ENCODE measurements at regions not wholly inside any gene's neighbourhood (a gene's known extent, or its start where the extent isn't known, plus 50 kb on each side); places are given as distances from the start of the nearest gene placed in this dataset.

GRCh38 chr9:109860521-109860920 is 80.5 kb downstream of the PALM2AKAP2 start:
- Histone ChIP-seq H3K4me1 (ENCODE audit: control insufficient read depth, insufficient read depth, low read length) (no peaks in the 10 kb centered on the region), H3K36me3 (ENCODE audit: control insufficient read depth in 2 of 2, insufficient read depth in 2 of 2, low read length in 2 of 2) (no peaks in the 10 kb centered on the region), H3K9ac (ENCODE audit: low read length in 2 of 2) (no peak overlapping the region), H3K27ac (ENCODE audit: low read length) (no peak overlapping the region), H3K9me3 (ENCODE audit: control insufficient read depth in 2 of 2, low read length in 2 of 2) (no peaks in the 10 kb centered on the region), H3K27me3 (ENCODE audit: control insufficient read depth in 1 of 2, insufficient read depth in 2 of 2, low read length in 2 of 2) (no peaks in the 10 kb centered on the region), H3K4me3 (ENCODE audit: low read length in 2 of 2) (no peak overlapping the region)

DNA sequence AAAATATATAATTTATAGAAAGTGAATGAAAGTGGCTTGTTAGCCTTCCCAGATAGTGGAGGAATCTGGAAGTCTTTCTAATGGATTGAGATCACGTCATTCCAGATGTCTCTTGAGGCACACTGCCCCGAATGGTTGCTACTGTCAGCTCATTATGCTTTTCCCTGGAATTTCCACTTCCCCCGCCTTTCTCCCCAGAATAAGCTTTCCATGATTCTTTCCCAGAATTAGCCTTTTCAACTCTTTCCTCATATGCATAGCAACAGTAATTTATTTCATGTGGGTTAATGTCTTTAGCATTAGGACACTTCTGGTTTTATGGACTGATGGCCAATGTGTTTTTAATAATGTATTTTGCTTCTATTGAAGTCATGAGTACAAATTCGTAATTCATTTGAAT is 81.5 kb downstream of the PALM2AKAP2 start:
- Histone ChIP-seq H3K4me3 (ENCODE audit: low read length in 2 of 2) (no peak overlapping the region), H3K27ac (ENCODE audit: low read length) (no peak overlapping the region), H3K4me1 (ENCODE audit: control insufficient read depth, insufficient read depth, low read length) (no peaks in the 10 kb centered on the region), H3K27me3 (ENCODE audit: control insufficient read depth in 1 of 2, insufficient read depth in 2 of 2, low read length in 2 of 2) (peaks cover 0 to 2% of the 10 kb centered on the region in 2 donors), H3K9ac (ENCODE audit: low read length in 2 of 2) (no peak overlapping the region), H3K36me3 (ENCODE audit: control insufficient read depth in 2 of 2, insufficient read depth in 2 of 2, low read length in 2 of 2) (no peaks in the 10 kb centered on the region), H3K9me3 (ENCODE audit: control insufficient read depth in 2 of 2, low read length in 2 of 2) (no peaks in the 10 kb centered on the region)

DNA sequence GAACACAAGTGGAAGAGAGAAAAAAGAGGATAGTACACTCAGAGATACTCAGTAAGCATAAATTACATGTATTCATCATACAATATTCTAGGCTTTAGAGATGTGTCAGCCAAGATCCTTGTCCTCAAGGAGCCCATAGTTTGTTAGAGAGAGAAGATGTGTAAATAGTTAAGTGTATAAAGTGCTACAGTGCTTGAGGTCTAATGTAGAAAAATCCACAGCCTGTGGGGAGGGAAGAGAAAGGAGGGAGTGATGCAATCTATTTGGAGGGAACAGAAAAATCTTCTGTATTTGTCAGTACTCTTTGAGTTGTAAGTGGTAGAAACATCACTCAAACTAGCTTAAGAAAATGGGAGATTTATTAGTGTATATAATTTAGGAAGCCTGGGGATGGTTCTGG is 81.9 kb downstream of the PALM2AKAP2 start:
- Histone ChIP-seq H3K27me3 (ENCODE audit: control insufficient read depth in 1 of 2, insufficient read depth in 2 of 2, low read length in 2 of 2) (peaks cover 0 to 2% of the 10 kb centered on the region in 2 donors), H3K9ac (ENCODE audit: low read length in 2 of 2) (no peak overlapping the region), H3K9me3 (ENCODE audit: control insufficient read depth in 2 of 2, low read length in 2 of 2) (no peaks in the 10 kb centered on the region), H3K4me3 (ENCODE audit: low read length in 2 of 2) (no peak overlapping the region), H3K27ac (ENCODE audit: low read length) (no peak overlapping the region), H3K36me3 (ENCODE audit: control insufficient read depth in 2 of 2, insufficient read depth in 2 of 2, low read length in 2 of 2) (no peaks in the 10 kb centered on the region), H3K4me1 (ENCODE audit: control insufficient read depth, insufficient read depth, low read length) (no peaks in the 10 kb centered on the region)

- Histone ChIP-seq H3K36me3 (ENCODE audit: control insufficient read depth in 2 of 2, insufficient read depth in 2 of 2, low read length in 2 of 2) (no peaks in the 10 kb centered on the region), H3K9ac (ENCODE audit: low read length in 2 of 2) (no peak overlapping the region), H3K27me3 (ENCODE audit: control insufficient read depth in 1 of 2, insufficient read depth in 2 of 2, low read length in 2 of 2) (peaks cover 0 to 2% of the 10 kb centered on the region in 2 donors), H3K27ac (ENCODE audit: low read length) (no peak overlapping the region), H3K4me1 (ENCODE audit: control insufficient read depth, insufficient read depth, low read length) (peaks cover 4% of the 10 kb centered on the region), H3K4me3 (ENCODE audit: low read length in 2 of 2) (no peak overlapping the region), H3K9me3 (ENCODE audit: control insufficient read depth in 2 of 2, low read length in 2 of 2) (no peaks in the 10 kb centered on the region)
These were observed 82.5 kb downstream of the PALM2AKAP2 start for GRCh38 chr9:109862452-109862851.

DNA sequence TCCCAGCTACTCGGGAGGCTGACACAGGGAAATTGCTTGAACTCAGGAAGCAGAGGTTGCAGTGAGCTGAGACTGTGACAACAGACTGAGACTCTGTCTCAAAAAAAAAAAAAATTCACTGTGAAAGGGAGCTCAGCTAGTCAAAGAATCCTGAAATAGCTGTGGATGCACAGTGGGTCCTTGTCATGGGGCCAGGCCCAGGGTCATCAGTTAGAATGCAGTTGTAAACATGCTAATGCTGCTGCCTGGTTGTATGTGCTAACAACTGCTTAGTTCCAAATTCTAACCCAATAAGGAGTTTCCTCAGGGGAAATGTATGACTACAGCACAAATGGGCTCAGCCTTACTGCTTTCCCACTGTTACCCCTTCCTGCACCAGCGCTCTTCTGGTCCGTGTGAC is 84.0 kb downstream of the PALM2AKAP2 start:
- H3K4me3 ChIP-seq (ENCODE audit: low read length in 2 of 2): no peak overlapping the region
- peaks cover 0 to 2% of the 10 kb centered on the region in 2 donors for H3K27me3 ChIP-seq (ENCODE audit: control insufficient read depth in 1 of 2, insufficient read depth in 2 of 2, low read length in 2 of 2)
- no peaks in the 10 kb centered on the region for H3K9me3 ChIP-seq (ENCODE audit: control insufficient read depth in 2 of 2, low read length in 2 of 2)
- no peaks in the 10 kb centered on the region for H3K36me3 ChIP-seq (ENCODE audit: control insufficient read depth in 2 of 2, insufficient read depth in 2 of 2, low read length in 2 of 2)
- no peak overlapping the region for H3K27ac ChIP-seq (ENCODE audit: low read length)
- peaks cover 5% of the 10 kb centered on the region for H3K4me1 ChIP-seq (ENCODE audit: control insufficient read depth, insufficient read depth, low read length)
- H3K9ac ChIP-seq (ENCODE audit: low read length in 2 of 2): no peak overlapping the region

DNA sequence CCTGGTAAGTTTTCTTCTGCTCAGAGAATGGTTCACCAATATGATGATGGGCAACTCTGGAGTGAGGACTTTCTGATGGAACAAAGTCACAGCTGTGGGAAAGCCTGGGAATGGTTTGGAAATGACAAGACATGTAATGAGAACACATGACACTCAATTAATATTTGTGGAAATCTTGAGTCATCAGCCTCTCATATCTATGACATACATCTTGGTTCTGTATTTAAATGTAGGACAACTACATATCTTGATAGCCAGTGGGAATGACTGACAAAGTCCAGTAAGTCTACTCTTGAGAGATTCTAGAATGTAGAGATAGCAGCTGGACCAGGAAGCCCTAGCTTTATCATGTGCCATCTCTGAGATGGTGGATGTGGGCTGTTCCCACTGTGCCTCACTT is 85.5 kb downstream of the PALM2AKAP2 start:
- Histone ChIP-seq H3K27me3 (ENCODE audit: control insufficient read depth in 1 of 2, insufficient read depth in 2 of 2, low read length in 2 of 2) (peaks cover 0 to 2% of the 10 kb centered on the region in 2 donors), H3K36me3 (ENCODE audit: control insufficient read depth in 2 of 2, insufficient read depth in 2 of 2, low read length in 2 of 2) (no peaks in the 10 kb centered on the region), H3K4me1 (ENCODE audit: control insufficient read depth, insufficient read depth, low read length) (peaks cover 5% of the 10 kb centered on the region), H3K9ac (ENCODE audit: low read length in 2 of 2) (no peak overlapping the region), H3K27ac (ENCODE audit: low read length) (no peak overlapping the region), H3K4me3 (ENCODE audit: low read length in 2 of 2) (no peak overlapping the region), H3K9me3 (ENCODE audit: control insufficient read depth in 2 of 2, low read length in 2 of 2) (no peaks in the 10 kb centered on the region)

GRCh38 chr9:109868207-109868606 is 88.2 kb downstream of the PALM2AKAP2 start:
- Histone ChIP-seq H3K4me1 (ENCODE audit: control insufficient read depth, insufficient read depth, low read length) (peaks cover 5% of the 10 kb centered on the region), H3K9ac (ENCODE audit: low read length in 2 of 2) (no peak overlapping the region), H3K27ac (ENCODE audit: low read length) (no peak overlapping the region), H3K36me3 (ENCODE audit: control insufficient read depth in 2 of 2, insufficient read depth in 2 of 2, low read length in 2 of 2) (no peaks in the 10 kb centered on the region), H3K9me3 (ENCODE audit: control insufficient read depth in 2 of 2, low read length in 2 of 2) (no peaks in the 10 kb centered on the region), H3K27me3 (ENCODE audit: control insufficient read depth in 1 of 2, insufficient read depth in 2 of 2, low read length in 2 of 2) (peaks cover 0 to 2% of the 10 kb centered on the region in 2 donors), H3K4me3 (ENCODE audit: low read length in 2 of 2) (no peak overlapping the region)

DNA sequence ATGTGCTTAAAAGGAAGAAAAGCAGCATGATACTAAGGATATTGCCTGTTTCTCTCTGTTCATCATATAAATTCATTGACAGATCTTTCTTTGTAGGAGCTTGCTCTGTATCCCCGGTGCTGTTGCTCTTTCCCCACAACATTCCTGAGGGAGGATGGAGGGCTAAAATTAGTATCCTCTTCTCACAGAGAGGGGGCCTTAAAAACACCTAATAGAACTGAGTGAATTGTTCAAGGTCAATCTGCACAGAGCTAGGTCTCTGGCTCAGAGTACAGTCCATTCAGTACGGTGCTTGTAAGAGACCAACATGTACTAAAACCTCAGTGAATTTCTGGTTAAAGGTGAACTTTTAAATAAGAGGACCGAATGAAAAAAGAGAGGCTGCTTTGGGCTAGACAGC is 88.7 kb downstream of the PALM2AKAP2 start:
- H3K4me3 ChIP-seq (ENCODE audit: low read length in 2 of 2): no peak overlapping the region

GRCh38 chr9:109870365-109870764 is 90.4 kb downstream of the PALM2AKAP2 start:
- Histone ChIP-seq H3K4me1 (ENCODE audit: control insufficient read depth, insufficient read depth, low read length) (peaks cover 5% of the 10 kb centered on the region), H3K27me3 (ENCODE audit: control insufficient read depth in 1 of 2, insufficient read depth in 2 of 2, low read length in 2 of 2) (peaks cover 0 to 3% of the 10 kb centered on the region in 2 donors), H3K27ac (ENCODE audit: low read length) (no peak overlapping the region), H3K9ac (ENCODE audit: low read length in 2 of 2) (no peak overlapping the region), H3K36me3 (ENCODE audit: control insufficient read depth in 2 of 2, insufficient read depth in 2 of 2, low read length in 2 of 2) (no peaks in the 10 kb centered on the region), H3K9me3 (ENCODE audit: control insufficient read depth in 2 of 2, low read length in 2 of 2) (no peaks in the 10 kb centered on the region), H3K4me3 (ENCODE audit: low read length in 2 of 2) (no peak overlapping the region)

More for the DNA sequence above, 88.7 kb downstream of the PALM2AKAP2 start:
- H3K27ac ChIP-seq (ENCODE audit: low read length): no peak overlapping the region
- H3K36me3 ChIP-seq (ENCODE audit: control insufficient read depth in 2 of 2, insufficient read depth in 2 of 2, low read length in 2 of 2): no peaks in the 10 kb centered on the region
- H3K9ac ChIP-seq (ENCODE audit: low read length in 2 of 2): no peak overlapping the region
- peaks cover 5% of the 10 kb centered on the region for H3K4me1 ChIP-seq (ENCODE audit: control insufficient read depth, insufficient read depth, low read length)
- H3K27me3 ChIP-seq (ENCODE audit: control insufficient read depth in 1 of 2, insufficient read depth in 2 of 2, low read length in 2 of 2): peaks cover 0 to 2% of the 10 kb centered on the region in 2 donors
- no peaks in the 10 kb centered on the region for H3K9me3 ChIP-seq (ENCODE audit: control insufficient read depth in 2 of 2, low read length in 2 of 2)

- Histone ChIP-seq H3K27ac (ENCODE audit: low read length) (no peak overlapping the region), H3K9ac (ENCODE audit: low read length in 2 of 2) (no peak overlapping the region), H3K9me3 (ENCODE audit: control insufficient read depth in 2 of 2, low read length in 2 of 2) (no peaks in the 10 kb centered on the region), H3K4me3 (ENCODE audit: low read length in 2 of 2) (no peak overlapping the region), H3K4me1 (ENCODE audit: control insufficient read depth, insufficient read depth, low read length) (no peaks in the 10 kb centered on the region), H3K36me3 (ENCODE audit: control insufficient read depth in 2 of 2, insufficient read depth in 2 of 2, low read length in 2 of 2) (no peaks in the 10 kb centered on the region), H3K27me3 (ENCODE audit: control insufficient read depth in 1 of 2, insufficient read depth in 2 of 2, low read length in 2 of 2) (peaks cover 3% of the 10 kb centered on the region in 2 donors)
These were observed 92.9 kb downstream of the PALM2AKAP2 start for GRCh38 chr9:109872901-109873300.

- Histone ChIP-seq H3K4me1 (ENCODE audit: control insufficient read depth, insufficient read depth, low read length) (no peaks in the 10 kb centered on the region), H3K4me3 (ENCODE audit: low read length in 2 of 2) (no peak overlapping the region), H3K9me3 (ENCODE audit: control insufficient read depth in 2 of 2, low read length in 2 of 2) (no peaks in the 10 kb centered on the region), H3K27ac (ENCODE audit: low read length) (no peak overlapping the region), H3K27me3 (ENCODE audit: control insufficient read depth in 1 of 2, insufficient read depth in 2 of 2, low read length in 2 of 2) (peaks cover 3 to 5% of the 10 kb centered on the region in 2 donors), H3K36me3 (ENCODE audit: control insufficient read depth in 2 of 2, insufficient read depth in 2 of 2, low read length in 2 of 2) (no peaks in the 10 kb centered on the region), H3K9ac (ENCODE audit: low read length in 2 of 2) (no peak overlapping the region)
These were observed 95.6 kb downstream of the PALM2AKAP2 start for GRCh38 chr9:109875495-109876129.

Data from stomach smooth muscle (tissue), 2 donors.